ENCODE measurements at regions not wholly inside any gene's neighbourhood (a gene's known extent, or its start where the extent isn't known, plus 50 kb on each side); places are given as distances from the start of the nearest gene placed in this dataset.
"Not testable (repeated sequence)": the region's sequence is repeated elsewhere in the genome, so short reads cannot be mapped to it uniquely, and the experiment has no call there.

GRCh38 chr10:38252551-38252950 is 158.4 kb downstream of the ZNF37A start:
- not testable (repeated sequence) for H2AFZ ChIP-seq (ENCODE audit: low read length); H3K9me3 ChIP-seq (ENCODE audit: control insufficient read depth, insufficient read depth, low read depth, low read length); DNase-seq (ENCODE audit: low read depth in 2 of 2); H3K27me3 ChIP-seq (ENCODE audit: control insufficient read depth, insufficient read depth, low read length); H3K79me2 ChIP-seq (ENCODE audit: control insufficient read depth, insufficient read depth, low read length); H3K27ac ChIP-seq (ENCODE audit: insufficient read depth, low read length); H3K36me3 ChIP-seq (ENCODE audit: control insufficient read depth, insufficient read depth, low read length); H3K9ac ChIP-seq (ENCODE audit: insufficient read depth, low read length); H3K4me3 ChIP-seq (replicated peaks in 1 of 4; ENCODE audit: control extremely low read depth in 1 of 4, insufficient read depth in 1 of 4, low read depth in 3 of 4, low read length in 4 of 4); H3K4me2 ChIP-seq (ENCODE audit: extremely low read depth, insufficient read depth, low read length); H4K20me1 ChIP-seq (ENCODE audit: control insufficient read depth, extremely low read depth, insufficient read depth, low read length); H3K4me1 ChIP-seq (ENCODE audit: control insufficient read depth, extremely low read depth, insufficient read depth, low read length)

DNA sequence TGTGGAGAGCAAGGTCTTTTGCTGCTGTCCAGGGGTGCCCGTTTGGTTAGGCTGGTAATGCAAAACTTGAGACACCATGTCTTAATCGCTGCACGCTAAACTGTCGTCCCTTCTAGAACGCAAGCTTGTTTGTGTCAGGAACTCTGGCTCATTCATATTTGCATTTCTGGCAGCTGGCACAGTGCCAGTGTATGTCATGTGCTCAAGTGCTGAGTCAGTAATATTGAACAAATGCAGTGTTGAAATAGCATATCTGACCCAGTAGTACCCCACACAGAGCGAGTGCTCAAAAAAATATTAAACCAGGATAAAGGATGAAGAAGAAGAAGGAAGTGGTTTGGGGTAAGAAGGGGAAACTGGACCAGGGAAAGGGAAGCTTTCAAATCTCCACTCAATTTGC is 173.4 kb downstream of the ZNF37A start:
- not testable (repeated sequence) for H2AFZ ChIP-seq (ENCODE audit: low read length); H3K4me3 ChIP-seq (replicated peaks in 1 of 4; ENCODE audit: control extremely low read depth in 1 of 4, insufficient read depth in 1 of 4, low read depth in 3 of 4, low read length in 4 of 4); H3K4me2 ChIP-seq (ENCODE audit: extremely low read depth, insufficient read depth, low read length); H3K9me3 ChIP-seq (ENCODE audit: control insufficient read depth, insufficient read depth, low read depth, low read length); H3K79me2 ChIP-seq (ENCODE audit: control insufficient read depth, insufficient read depth, low read length); H3K36me3 ChIP-seq (ENCODE audit: control insufficient read depth, insufficient read depth, low read length); H3K9ac ChIP-seq (ENCODE audit: insufficient read depth, low read length); H3K27me3 ChIP-seq (ENCODE audit: control insufficient read depth, insufficient read depth, low read length); H4K20me1 ChIP-seq (ENCODE audit: control insufficient read depth, extremely low read depth, insufficient read depth, low read length); DNase-seq (ENCODE audit: low read depth in 2 of 2); H3K27ac ChIP-seq (ENCODE audit: insufficient read depth, low read length); H3K4me1 ChIP-seq (ENCODE audit: control insufficient read depth, extremely low read depth, insufficient read depth, low read length)

- H3K9me3 ChIP-seq (ENCODE audit: control insufficient read depth, insufficient read depth, low read depth, low read length); H3K27me3 ChIP-seq (ENCODE audit: control insufficient read depth, insufficient read depth, low read length); H3K4me2 ChIP-seq (ENCODE audit: extremely low read depth, insufficient read depth, low read length); H3K9ac ChIP-seq (ENCODE audit: insufficient read depth, low read length); H3K27ac ChIP-seq (ENCODE audit: insufficient read depth, low read length); H3K4me1 ChIP-seq (ENCODE audit: control insufficient read depth, extremely low read depth, insufficient read depth, low read length); H3K4me3 ChIP-seq (replicated peaks in 1 of 4; ENCODE audit: control extremely low read depth in 1 of 4, insufficient read depth in 1 of 4, low read depth in 3 of 4, low read length in 4 of 4); DNase-seq (ENCODE audit: low read depth in 2 of 2); H3K79me2 ChIP-seq (ENCODE audit: control insufficient read depth, insufficient read depth, low read length); H3K36me3 ChIP-seq (ENCODE audit: control insufficient read depth, insufficient read depth, low read length); H2AFZ ChIP-seq (ENCODE audit: low read length); H4K20me1 ChIP-seq (ENCODE audit: control insufficient read depth, extremely low read depth, insufficient read depth, low read length): not testable (repeated sequence)
Measured at GRCh38 chr10:38271031-38271430, 176.9 kb downstream of the ZNF37A start.

GRCh38 chr10:38274879-38275278 is 180.7 kb downstream of the ZNF37A start:
- not testable (repeated sequence) for H3K27ac ChIP-seq (ENCODE audit: insufficient read depth, low read length); H2AFZ ChIP-seq (ENCODE audit: low read length); H3K4me3 ChIP-seq (replicated peaks in 1 of 4; ENCODE audit: control extremely low read depth in 1 of 4, insufficient read depth in 1 of 4, low read depth in 3 of 4, low read length in 4 of 4); H3K79me2 ChIP-seq (ENCODE audit: control insufficient read depth, insufficient read depth, low read length); H4K20me1 ChIP-seq (ENCODE audit: control insufficient read depth, extremely low read depth, insufficient read depth, low read length); H3K9me3 ChIP-seq (ENCODE audit: control insufficient read depth, insufficient read depth, low read depth, low read length); H3K4me2 ChIP-seq (ENCODE audit: extremely low read depth, insufficient read depth, low read length); H3K27me3 ChIP-seq (ENCODE audit: control insufficient read depth, insufficient read depth, low read length); H3K36me3 ChIP-seq (ENCODE audit: control insufficient read depth, insufficient read depth, low read length); DNase-seq (ENCODE audit: low read depth in 2 of 2); H3K9ac ChIP-seq (ENCODE audit: insufficient read depth, low read length); H3K4me1 ChIP-seq (ENCODE audit: control insufficient read depth, extremely low read depth, insufficient read depth, low read length)

DNA sequence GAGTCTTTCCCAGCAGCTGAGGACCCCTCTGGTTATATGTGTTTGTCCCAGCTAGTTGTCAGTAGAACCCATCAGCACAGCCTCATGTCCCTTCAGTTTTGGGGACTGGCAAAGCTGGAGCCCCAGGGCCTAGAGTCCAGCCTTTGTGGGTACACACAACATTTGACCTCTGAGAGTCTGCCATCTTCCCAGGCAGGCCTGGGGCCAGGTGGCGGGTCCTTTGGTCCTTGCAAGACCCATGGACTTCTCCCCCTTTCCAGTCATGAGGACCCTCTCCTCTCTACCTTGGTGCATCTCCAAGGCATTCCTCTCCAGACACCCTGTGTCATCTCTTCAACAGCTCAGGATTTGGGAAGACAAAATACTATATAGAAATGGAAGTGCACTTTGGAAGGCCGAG is 198.4 kb downstream of the ZNF37A start:
- not testable (repeated sequence) for H4K20me1 ChIP-seq (ENCODE audit: control insufficient read depth, extremely low read depth, insufficient read depth, low read length); H3K79me2 ChIP-seq (ENCODE audit: control insufficient read depth, insufficient read depth, low read length); H3K4me2 ChIP-seq (ENCODE audit: extremely low read depth, insufficient read depth, low read length); H2AFZ ChIP-seq (ENCODE audit: low read length); H3K27me3 ChIP-seq (ENCODE audit: control insufficient read depth, insufficient read depth, low read length); H3K27ac ChIP-seq (ENCODE audit: insufficient read depth, low read length); H3K9ac ChIP-seq (ENCODE audit: insufficient read depth, low read length); H3K4me1 ChIP-seq (ENCODE audit: control insufficient read depth, extremely low read depth, insufficient read depth, low read length); H3K9me3 ChIP-seq (ENCODE audit: control insufficient read depth, insufficient read depth, low read depth, low read length); H3K4me3 ChIP-seq (replicated peaks in 1 of 4; ENCODE audit: control extremely low read depth in 1 of 4, insufficient read depth in 1 of 4, low read depth in 3 of 4, low read length in 4 of 4); DNase-seq (ENCODE audit: low read depth in 2 of 2); H3K36me3 ChIP-seq (ENCODE audit: control insufficient read depth, insufficient read depth, low read length)

GRCh38 chr10:38310111-38310510 is 216.0 kb downstream of the ZNF37A start:
- not testable (repeated sequence) for H3K4me1 ChIP-seq (ENCODE audit: control insufficient read depth, extremely low read depth, insufficient read depth, low read length); H3K9ac ChIP-seq (ENCODE audit: insufficient read depth, low read length); H3K79me2 ChIP-seq (ENCODE audit: control insufficient read depth, insufficient read depth, low read length); H2AFZ ChIP-seq (ENCODE audit: low read length); H4K20me1 ChIP-seq (ENCODE audit: control insufficient read depth, extremely low read depth, insufficient read depth, low read length); H3K36me3 ChIP-seq (ENCODE audit: control insufficient read depth, insufficient read depth, low read length); H3K4me2 ChIP-seq (ENCODE audit: extremely low read depth, insufficient read depth, low read length); H3K27ac ChIP-seq (ENCODE audit: insufficient read depth, low read length); DNase-seq (ENCODE audit: low read depth in 2 of 2); H3K27me3 ChIP-seq (ENCODE audit: control insufficient read depth, insufficient read depth, low read length); H3K9me3 ChIP-seq (ENCODE audit: control insufficient read depth, insufficient read depth, low read depth, low read length); H3K4me3 ChIP-seq (replicated peaks in 1 of 4; ENCODE audit: control extremely low read depth in 1 of 4, insufficient read depth in 1 of 4, low read depth in 3 of 4, low read length in 4 of 4)

- H4K20me1 ChIP-seq (ENCODE audit: control insufficient read depth, extremely low read depth, insufficient read depth, low read length); H3K4me1 ChIP-seq (ENCODE audit: control insufficient read depth, extremely low read depth, insufficient read depth, low read length); H3K4me3 ChIP-seq (replicated peaks in 1 of 4; ENCODE audit: control extremely low read depth in 1 of 4, insufficient read depth in 1 of 4, low read depth in 3 of 4, low read length in 4 of 4); H3K36me3 ChIP-seq (ENCODE audit: control insufficient read depth, insufficient read depth, low read length); H3K4me2 ChIP-seq (ENCODE audit: extremely low read depth, insufficient read depth, low read length); DNase-seq (ENCODE audit: low read depth in 2 of 2); H3K79me2 ChIP-seq (ENCODE audit: control insufficient read depth, insufficient read depth, low read length); H3K27me3 ChIP-seq (ENCODE audit: control insufficient read depth, insufficient read depth, low read length); H3K9me3 ChIP-seq (ENCODE audit: control insufficient read depth, insufficient read depth, low read depth, low read length); H2AFZ ChIP-seq (ENCODE audit: low read length); H3K9ac ChIP-seq (ENCODE audit: insufficient read depth, low read length); H3K27ac ChIP-seq (ENCODE audit: insufficient read depth, low read length): not testable (repeated sequence)
Measured at GRCh38 chr10:38315090-38315805, 221.1 kb downstream of the ZNF37A start.
